ENCODE measurements at regions not wholly inside any gene's neighbourhood (a gene's known extent, or its start where the extent isn't known, plus 50 kb on each side); places are given as distances from the start of the nearest gene placed in this dataset.

- TF ChIP-seq CTCF (conservative IDR thresholded peaks at IDR 0.05; ENCODE audit: low read depth, low read length) (no peak), EZH2 (IDR thresholded peaks at IDR 0.05; ENCODE audit: borderline replicate concordance, low read depth, low read length, poor library complexity, severe bottlenecking) (no peak)
These were observed 145.3 kb upstream of the MEX3C start for GRCh38 chr18:51342815-51343214.

Measured in A673 (cell line).